Caco-2 (cell line): ENCODE measurements at regions not wholly inside any gene's neighbourhood (a gene's known extent, or its start where the extent isn't known, plus 50 kb on each side); places are given as distances from the start of the nearest gene placed in this dataset.

Experiments used
- BruUV-seq: library from RNA; stranded (reverse); fragments of 400-500 nt; replicated peaks from 2 replicates; lab custom pipeline; 2021; lab: Mats Ljungman, UMichigan
- CTCF ChIA-PET: fragments of 300-600 bp; sonication (Branson Sonifier 250); formaldehyde crosslinking; loops from one replicate; lab custom pipeline; 2022; ENCODE audit warnings: antibody characterized with exemption; lab: Charles Lee
- POLR2A ChIA-PET: fragments of 300-600 bp; sonication (Branson Sonifier 250); formaldehyde crosslinking; loops from one replicate; lab custom pipeline; 2022; ENCODE audit warnings: antibody characterized with exemption; lab: Charles Lee
- DNase-seq, 2 experiments: peaks; one replicate each; pipeline versions ENCODE4 v3.0.0 to v3.0.0-alpha.2; 2020 to 2022
- H3K27me3 ChIP-seq: replicated peaks from 2 replicates; pipeline ENCODE4 v1.6.0; 2011; ENCODE audit warnings: low read length; ENCODE audit not compliant: control insufficient read depth, insufficient read depth
- H3K36me3 ChIP-seq: 2 replicates; pipeline ENCODE4 v1.5.1; 2011; ENCODE audit warnings: low read length; ENCODE audit not compliant: control insufficient read depth, insufficient read depth
- H3K4me1 ChIP-seq: fragments of 250-450 bp; sonication (Bioruptor Pico); 2 replicates; pipeline ENCODE4 v1.5.1; 2020; ENCODE audit warnings: mild to moderate bottlenecking
- H3K4me3 ChIP-seq: 2 replicates; pipeline ENCODE4 v1.5.1; 2011; ENCODE audit warnings: low read depth, mild to moderate bottlenecking, control low read depth, low read length
- H3K9me3 ChIP-seq: fragments of 250-450 bp; sonication (Bioruptor Pico); 2 replicates; pipeline ENCODE4 v1.5.1; 2020; ENCODE audit warnings: mild to moderate bottlenecking, moderate library complexity
- H3K27ac Mint-ChIP-seq: one replicate; pipeline ENCODE4 v1.8.0; 2022; ENCODE audit warnings: mixed read lengths; ENCODE audit not compliant: unreplicated experiment
- H3K27me3 Mint-ChIP-seq: one replicate; pipeline ENCODE4 v1.8.0; 2022; ENCODE audit warnings: mixed read lengths; ENCODE audit not compliant: insufficient read depth, unreplicated experiment
- H3K36me3 Mint-ChIP-seq: one replicate; pipeline ENCODE4 v1.8.0; 2022; ENCODE audit warnings: mild to moderate bottlenecking, mixed read lengths; ENCODE audit not compliant: insufficient read depth, unreplicated experiment
- H3K4me1 Mint-ChIP-seq: one replicate; pipeline ENCODE4 v1.8.0; 2022; ENCODE audit warnings: low read depth, mixed read lengths; ENCODE audit not compliant: unreplicated experiment
- H3K4me3 Mint-ChIP-seq: one replicate; pipeline ENCODE4 v1.8.0; 2022; ENCODE audit warnings: mild to moderate bottlenecking, moderate library complexity, mixed read lengths; ENCODE audit not compliant: unreplicated experiment
- H3K9me3 Mint-ChIP-seq: one replicate; pipeline ENCODE4 v1.8.0; 2022; ENCODE audit warnings: mixed read lengths; ENCODE audit not compliant: unreplicated experiment
- intact Hi-C: fragments of 100-400 bp; cut with micrococcal nuclease; formaldehyde crosslinking; loops from one replicate; pipeline ENCODE4 v1.10.0; 2022; ENCODE audit not compliant: unreplicated experiment
- TF ChIP-seq, protein P1 (sequence below), 2 experiments: fragments of 200-600 bp in 1 of 2; IDR thresholded peaks; 1 replicate in 1 of 2; 2 replicates in 1 of 2; pipeline versions ENCODE4 v1.5.1 to v1.8.0; 2011 to 2022; ENCODE audit warnings: antibody characterized with exemption in 1 of 2, control low read depth in 1 of 2, inconsistent platforms in 1 of 2, low read depth in 1 of 2, low read length in 1 of 2, mild to moderate bottlenecking in 1 of 2, moderate library complexity in 1 of 2; ENCODE audit not compliant: insufficient read depth in 1 of 2, severe bottlenecking in 1 of 2, unreplicated experiment in 1 of 2

DNA sequence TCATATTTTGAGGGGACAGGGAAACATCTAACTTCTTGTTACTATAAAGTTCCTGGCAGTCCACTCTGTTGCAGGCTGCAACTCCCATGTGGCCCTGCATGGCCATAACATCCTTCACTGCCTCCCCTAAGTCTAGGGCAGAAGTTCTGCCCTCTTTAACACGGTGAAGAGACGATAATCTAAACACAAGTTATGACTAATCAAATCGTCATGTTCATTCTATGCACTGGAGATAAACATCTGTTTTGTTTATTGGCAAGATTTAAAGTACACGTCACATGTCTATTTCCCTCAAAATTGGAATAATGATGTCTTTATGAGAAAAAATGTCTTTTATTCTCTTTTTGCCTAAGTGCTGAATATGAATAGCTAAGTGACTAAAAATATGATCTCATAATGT, 1629.4 kb downstream of the PCDH9 start:
- Mint-ChIP-seq H3K27me3 (no peaks in the 10 kb centered on the region), H3K36me3 (no peaks in the 10 kb centered on the region), H3K9me3 (no peaks in the 10 kb centered on the region), H3K4me3 (no peak overlapping the region), H3K4me1 (no peaks in the 10 kb centered on the region), H3K27ac (no peak overlapping the region)
- no peaks in the 10 kb centered on the region for H3K9me3 ChIP-seq
- H3K4me3 ChIP-seq: no peak overlapping the region
- ChIA-PET CTCF (no interaction called here), POLR2A (no interaction called here)
- no peaks in the 10 kb centered on the region for H3K27me3 ChIP-seq
- H3K4me1 ChIP-seq: no peaks in the 10 kb centered on the region
- DNase-seq: no peak
- no peaks in the 10 kb centered on the region for H3K36me3 ChIP-seq
- no TSS peak for BruUV-seq
- intact Hi-C loops: no loop called here
- TF ChIP-seq, protein P1, sequence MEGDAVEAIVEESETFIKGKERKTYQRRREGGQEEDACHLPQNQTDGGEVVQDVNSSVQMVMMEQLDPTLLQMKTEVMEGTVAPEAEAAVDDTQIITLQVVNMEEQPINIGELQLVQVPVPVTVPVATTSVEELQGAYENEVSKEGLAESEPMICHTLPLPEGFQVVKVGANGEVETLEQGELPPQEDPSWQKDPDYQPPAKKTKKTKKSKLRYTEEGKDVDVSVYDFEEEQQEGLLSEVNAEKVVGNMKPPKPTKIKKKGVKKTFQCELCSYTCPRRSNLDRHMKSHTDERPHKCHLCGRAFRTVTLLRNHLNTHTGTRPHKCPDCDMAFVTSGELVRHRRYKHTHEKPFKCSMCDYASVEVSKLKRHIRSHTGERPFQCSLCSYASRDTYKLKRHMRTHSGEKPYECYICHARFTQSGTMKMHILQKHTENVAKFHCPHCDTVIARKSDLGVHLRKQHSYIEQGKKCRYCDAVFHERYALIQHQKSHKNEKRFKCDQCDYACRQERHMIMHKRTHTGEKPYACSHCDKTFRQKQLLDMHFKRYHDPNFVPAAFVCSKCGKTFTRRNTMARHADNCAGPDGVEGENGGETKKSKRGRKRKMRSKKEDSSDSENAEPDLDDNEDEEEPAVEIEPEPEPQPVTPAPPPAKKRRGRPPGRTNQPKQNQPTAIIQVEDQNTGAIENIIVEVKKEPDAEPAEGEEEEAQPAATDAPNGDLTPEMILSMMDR (IDR thresholded peaks at IDR 0.05; ENCODE audit: insufficient read depth in 1 of 2, low read depth in 1 of 2, low read length in 1 of 2, severe bottlenecking in 1 of 2, unreplicated experiment in 1 of 2): no peak

DNA sequence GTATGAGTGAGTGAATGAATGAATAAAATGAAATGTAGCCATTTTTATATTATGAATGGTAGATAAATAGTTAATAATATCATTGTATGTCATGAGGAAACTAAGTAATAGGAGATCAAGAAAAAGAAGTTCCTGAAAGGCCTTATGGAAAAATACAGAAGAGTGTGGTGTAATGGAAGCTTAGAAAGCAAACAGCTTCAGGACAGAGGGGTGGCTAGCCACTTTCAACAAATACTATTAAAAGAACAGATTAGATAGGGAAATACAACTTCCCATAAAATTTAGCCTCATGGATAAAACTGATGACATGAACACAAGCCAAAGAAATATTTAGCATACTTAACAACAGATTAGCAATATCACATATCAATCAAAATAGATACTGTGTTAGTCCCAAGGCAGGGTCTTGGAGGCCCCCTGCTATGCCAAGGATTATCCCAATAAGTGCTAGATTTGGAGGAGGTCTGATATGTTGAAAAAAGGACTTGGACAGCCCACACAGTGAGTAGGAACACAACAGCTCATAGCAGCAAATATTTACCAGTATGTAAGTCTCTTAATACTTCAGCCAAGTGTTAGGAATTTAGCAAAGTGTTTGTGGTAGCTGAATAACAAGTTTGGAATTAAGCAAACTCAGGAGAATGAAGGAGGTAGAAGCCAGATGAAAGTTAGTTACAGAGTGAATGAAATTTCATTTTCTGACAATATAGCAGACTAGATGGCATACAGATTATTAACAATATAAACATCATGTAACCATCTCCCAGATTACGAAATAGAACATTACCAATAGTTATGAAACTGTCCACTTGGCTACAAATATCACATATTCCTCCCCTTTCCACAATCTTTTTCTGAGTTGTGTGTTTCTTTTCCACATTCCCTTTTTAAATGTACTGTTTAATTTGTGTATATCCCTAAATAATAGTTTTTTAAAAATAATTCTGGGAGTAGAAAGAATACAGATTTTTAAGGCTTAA, 1632.0 kb downstream of the PCDH9 start:
- TF ChIP-seq, protein P1 (IDR thresholded peaks at IDR 0.05; ENCODE audit: insufficient read depth in 1 of 2, low read depth in 1 of 2, low read length in 1 of 2, severe bottlenecking in 1 of 2, unreplicated experiment in 1 of 2): no peak
- Mint-ChIP-seq H3K27ac (no peak overlapping the region), H3K4me3 (no peak overlapping the region), H3K4me1 (no peaks in the 10 kb centered on the region), H3K27me3 (no peaks in the 10 kb centered on the region), H3K9me3 (no peaks in the 10 kb centered on the region), H3K36me3 (no peaks in the 10 kb centered on the region)
- intact Hi-C loops: no loop called here
- Histone ChIP-seq H3K27me3 (no peaks in the 10 kb centered on the region), H3K4me1 (no peaks in the 10 kb centered on the region; the same call in 1 of the 2 replicates), H3K36me3 (no peaks in the 10 kb centered on the region), H3K9me3 (no peaks in the 10 kb centered on the region), H3K4me3 (no peak overlapping the region)
- ChIA-PET POLR2A (no interaction called here), CTCF (no interaction called here)
- DNase-seq: no peak
- no TSS peak for BruUV-seq

DNA sequence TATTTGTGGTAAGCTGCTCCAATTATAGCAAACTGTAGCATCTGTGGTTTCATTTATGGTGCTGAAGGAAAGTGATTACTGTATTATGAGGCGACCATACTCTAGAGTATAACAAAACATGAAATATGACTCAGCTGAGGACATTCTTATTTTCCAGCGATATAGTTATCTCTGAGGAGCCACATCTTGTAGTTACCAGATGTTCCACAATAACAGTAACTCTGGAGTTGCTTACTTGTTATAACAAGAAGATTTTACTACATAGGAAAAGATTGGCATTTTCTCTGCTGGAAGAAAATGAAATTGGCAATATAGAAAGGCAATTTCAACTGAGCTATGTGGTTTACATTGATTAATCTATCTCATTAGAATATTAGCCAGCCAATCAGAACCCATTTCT, 1634.2 kb downstream of the PCDH9 start:
- no peaks in the 10 kb centered on the region for H3K27me3 ChIP-seq
- no peaks in the 10 kb centered on the region for H3K27me3 Mint-ChIP-seq
- no peaks in the 10 kb centered on the region for H3K36me3 ChIP-seq
- BruUV-seq: no TSS peak
- H3K4me1 ChIP-seq: no peaks in the 10 kb centered on the region; the same call in 1 of the 2 replicates
- no peak overlapping the region for H3K4me3 ChIP-seq
- H3K9me3 ChIP-seq: no peaks in the 10 kb centered on the region
- no peak overlapping the region for H3K4me3 Mint-ChIP-seq
- DNase-seq: no peak
- POLR2A ChIA-PET: no interaction called here
- no peaks in the 10 kb centered on the region for H3K4me1 Mint-ChIP-seq
- intact Hi-C loops: no loop called here
- H3K9me3 Mint-ChIP-seq: no peaks in the 10 kb centered on the region
- H3K27ac Mint-ChIP-seq: no peak overlapping the region
- TF ChIP-seq, protein P1 (IDR thresholded peaks at IDR 0.05; ENCODE audit: insufficient read depth in 1 of 2, low read depth in 1 of 2, low read length in 1 of 2, severe bottlenecking in 1 of 2, unreplicated experiment in 1 of 2): no peak
- H3K36me3 Mint-ChIP-seq: no peaks in the 10 kb centered on the region
- CTCF ChIA-PET: no interaction called here
